ENCODE measurements at regions not wholly inside any gene's neighbourhood (a gene's known extent, or its start where the extent isn't known, plus 50 kb on each side); places are given as distances from the start of the nearest gene placed in this dataset.

GRCh38 chr9:78848061-78848460, 551.1 kb downstream of the PSAT1 start:
- TF ChIP-seq, protein P1, sequence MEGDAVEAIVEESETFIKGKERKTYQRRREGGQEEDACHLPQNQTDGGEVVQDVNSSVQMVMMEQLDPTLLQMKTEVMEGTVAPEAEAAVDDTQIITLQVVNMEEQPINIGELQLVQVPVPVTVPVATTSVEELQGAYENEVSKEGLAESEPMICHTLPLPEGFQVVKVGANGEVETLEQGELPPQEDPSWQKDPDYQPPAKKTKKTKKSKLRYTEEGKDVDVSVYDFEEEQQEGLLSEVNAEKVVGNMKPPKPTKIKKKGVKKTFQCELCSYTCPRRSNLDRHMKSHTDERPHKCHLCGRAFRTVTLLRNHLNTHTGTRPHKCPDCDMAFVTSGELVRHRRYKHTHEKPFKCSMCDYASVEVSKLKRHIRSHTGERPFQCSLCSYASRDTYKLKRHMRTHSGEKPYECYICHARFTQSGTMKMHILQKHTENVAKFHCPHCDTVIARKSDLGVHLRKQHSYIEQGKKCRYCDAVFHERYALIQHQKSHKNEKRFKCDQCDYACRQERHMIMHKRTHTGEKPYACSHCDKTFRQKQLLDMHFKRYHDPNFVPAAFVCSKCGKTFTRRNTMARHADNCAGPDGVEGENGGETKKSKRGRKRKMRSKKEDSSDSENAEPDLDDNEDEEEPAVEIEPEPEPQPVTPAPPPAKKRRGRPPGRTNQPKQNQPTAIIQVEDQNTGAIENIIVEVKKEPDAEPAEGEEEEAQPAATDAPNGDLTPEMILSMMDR (IDR thresholded peaks at IDR 0.05): no peak

- TF ChIP-seq, protein P1 (IDR thresholded peaks at IDR 0.05): no peak
Observed at GRCh38 chr9:78856144-78856543, 559.2 kb downstream of the PSAT1 start.

DNA sequence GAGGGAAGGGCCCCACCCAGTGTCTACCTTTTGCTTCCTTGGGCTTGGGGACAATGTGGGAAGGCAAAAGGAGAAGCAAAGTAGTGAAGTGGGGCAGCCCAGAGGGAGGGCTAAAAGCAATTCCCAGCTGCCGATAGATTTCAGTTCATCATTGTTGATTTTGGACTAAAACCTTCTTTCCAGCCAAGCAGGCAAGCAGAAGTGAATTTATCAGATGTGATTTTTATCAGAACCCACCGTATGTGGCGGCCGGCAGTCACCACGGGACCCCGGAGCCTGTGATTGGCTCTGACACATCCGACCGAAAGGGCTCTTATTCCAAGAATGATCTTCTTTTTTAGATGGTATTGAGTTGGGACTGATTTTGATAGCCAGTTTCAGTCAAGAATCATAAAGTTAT, 559.9 kb downstream of the PSAT1 start:
- TF ChIP-seq, protein P1 (IDR thresholded peaks at IDR 0.05): no peak

GRCh38 chr9:78857373-78858225, 560.7 kb downstream of the PSAT1 start:
- TF ChIP-seq, protein P1 (IDR thresholded peaks at IDR 0.05): no peak

GRCh38 chr9:78858266-78858665, 561.3 kb downstream of the PSAT1 start:
- TF ChIP-seq, protein P1 (IDR thresholded peaks at IDR 0.05): no peak

- TF ChIP-seq, protein P1 (IDR thresholded peaks at IDR 0.05): no peak
Observed at GRCh38 chr9:78860801-78861475, 564.0 kb downstream of the PSAT1 start.

GRCh38 chr9:78863531-78863930, 566.6 kb downstream of the PSAT1 start:
- TF ChIP-seq, protein P1 (IDR thresholded peaks at IDR 0.05): no peak

All from LNCAP (cell line).